ENCODE measurements at regions not wholly inside any gene's neighbourhood (a gene's known extent, or its start where the extent isn't known, plus 50 kb on each side); places are given as distances from the start of the nearest gene placed in this dataset.

GRCh38 chr3:187978433-187979011 lies 175.4 kb upstream of the LPP start:
- no peak for DNase-seq

DNA sequence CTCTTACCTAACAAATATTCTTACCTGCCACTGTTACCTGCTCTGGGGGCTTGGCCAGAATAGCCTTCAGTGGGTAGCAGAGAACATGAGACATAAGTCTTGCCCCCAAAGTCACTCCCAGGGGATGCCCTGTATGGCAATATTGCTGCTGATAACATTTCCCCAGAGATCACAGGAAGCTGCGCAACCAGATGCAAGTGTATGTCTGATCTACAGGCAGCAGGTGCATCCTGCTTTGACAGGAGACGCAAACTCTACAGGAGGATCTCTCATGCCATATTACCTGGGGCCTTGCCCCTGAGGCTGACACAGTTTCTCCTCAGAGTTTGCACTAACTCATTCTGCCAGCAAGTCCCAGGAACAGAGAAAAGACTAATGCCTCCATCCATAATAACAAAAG lies 174.4 kb upstream of the LPP start:
- peak; percentile 78 for DNase-seq

DNA sequence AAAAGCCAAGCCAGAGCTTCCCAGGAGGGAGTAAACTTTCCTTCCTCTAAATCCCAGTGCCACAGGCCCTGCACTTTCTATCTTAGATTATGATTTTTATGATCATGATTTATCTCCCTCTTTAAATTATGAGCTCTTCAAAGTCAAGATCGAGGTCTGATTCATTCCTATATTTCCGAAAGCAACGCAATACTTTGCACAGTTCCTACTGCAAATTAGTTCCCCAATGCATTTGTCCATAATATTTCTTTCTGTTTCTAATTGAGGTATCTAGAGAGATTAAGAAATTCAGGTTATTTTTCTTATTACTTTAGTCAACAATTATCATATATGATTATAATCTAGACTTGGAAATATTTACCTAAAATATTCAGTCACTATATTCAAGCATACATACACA lies 173.1 kb upstream of the LPP start:
- DNase-seq = no peak

- no peak for DNase-seq
Observed at GRCh38 chr3:187982142-187982541, 171.8 kb upstream of the LPP start.

- no peak for DNase-seq
Observed at GRCh38 chr3:187983484-187984124, 170.4 kb upstream of the LPP start.

- DNase-seq = no peak
Observed at GRCh38 chr3:187985647-187986046, 168.3 kb upstream of the LPP start.

DNA sequence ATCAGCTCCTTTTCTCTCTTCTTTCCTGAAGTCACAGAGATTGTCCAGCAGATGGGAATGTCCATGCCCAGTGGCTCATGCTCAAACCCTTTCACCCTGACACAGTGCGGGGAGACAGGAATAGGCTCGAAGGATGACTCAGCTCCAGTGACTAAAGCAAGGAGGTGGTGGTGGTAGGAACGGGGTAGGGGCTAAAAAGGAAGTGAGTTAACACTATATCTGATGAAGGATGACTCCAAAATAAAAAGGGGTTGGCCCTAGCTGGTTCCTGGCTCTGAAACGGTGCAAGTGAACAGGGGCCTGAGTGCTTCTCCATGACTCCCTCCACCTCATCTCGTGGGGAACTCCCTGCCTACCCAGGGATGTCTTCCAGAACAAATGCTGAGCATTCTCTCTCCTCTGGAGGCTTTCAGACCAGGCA lies 167.4 kb upstream of the LPP start:
- peak; percentile 55 for DNase-seq

DNA sequence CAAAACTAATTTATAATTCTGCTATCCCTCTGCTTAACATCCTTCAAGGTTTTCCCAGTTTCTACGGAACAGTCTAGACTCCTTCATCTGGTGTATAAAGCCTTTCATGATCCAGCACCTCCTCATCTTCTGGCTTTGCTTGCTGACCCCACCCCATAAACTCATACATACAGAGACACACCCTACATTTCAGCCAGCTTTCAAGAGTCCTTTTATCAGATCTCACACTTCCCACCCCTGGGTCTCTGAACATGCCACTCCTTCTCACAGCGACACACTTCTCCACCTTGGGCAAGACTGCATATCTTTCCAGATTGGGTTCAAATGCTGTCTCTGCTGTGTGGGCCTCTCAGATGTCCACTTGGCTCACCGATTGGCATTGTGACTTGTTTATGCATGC lies 166.8 kb upstream of the LPP start:
- DNase-seq = no peak

DNA sequence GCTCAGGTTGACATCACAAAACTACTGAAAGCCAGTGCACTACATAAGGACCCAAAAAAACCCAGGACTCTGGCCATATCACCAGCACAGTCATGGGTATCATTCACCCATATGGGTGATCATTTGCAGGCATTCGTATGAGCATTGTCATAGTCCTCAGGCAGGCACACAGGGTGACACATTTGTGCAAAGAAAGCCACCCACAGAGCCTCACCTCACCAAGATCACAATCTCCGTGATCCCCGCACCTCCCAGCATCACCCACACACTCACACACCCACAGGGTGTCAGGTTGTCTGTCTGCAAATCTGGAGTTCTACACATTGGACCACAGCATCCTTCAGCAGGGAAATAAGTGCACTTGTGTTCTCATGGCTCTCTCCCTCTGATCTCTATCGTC lies 166.0 kb upstream of the LPP start:
- DNase-seq = peak; percentile 45

GRCh38 chr3:187989575-187990153 lies 164.3 kb upstream of the LPP start:
- no peak for DNase-seq

DNA sequence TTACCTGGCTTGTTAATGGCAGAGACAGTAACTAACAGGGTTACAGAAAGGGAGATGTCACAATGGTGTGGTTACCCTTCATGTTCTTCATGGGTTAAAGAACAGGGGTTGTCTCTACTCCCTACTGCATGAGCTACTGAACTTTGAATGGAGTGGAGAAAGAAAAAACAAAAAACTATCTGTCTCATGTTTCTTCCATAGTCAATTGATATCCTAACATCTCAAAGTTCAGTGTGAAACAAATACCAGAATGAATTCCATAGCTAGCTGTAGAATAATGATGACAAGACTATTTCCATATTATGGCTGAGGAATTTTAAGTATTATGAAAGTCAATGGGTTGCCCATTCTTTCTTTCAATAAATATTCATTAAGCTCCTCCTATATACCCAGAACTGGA lies 161.3 kb upstream of the LPP start:
- DNase-seq = no peak

- peak; percentile 28 for DNase-seq
Observed at GRCh38 chr3:187994221-187995042, 159.5 kb upstream of the LPP start.

DNA sequence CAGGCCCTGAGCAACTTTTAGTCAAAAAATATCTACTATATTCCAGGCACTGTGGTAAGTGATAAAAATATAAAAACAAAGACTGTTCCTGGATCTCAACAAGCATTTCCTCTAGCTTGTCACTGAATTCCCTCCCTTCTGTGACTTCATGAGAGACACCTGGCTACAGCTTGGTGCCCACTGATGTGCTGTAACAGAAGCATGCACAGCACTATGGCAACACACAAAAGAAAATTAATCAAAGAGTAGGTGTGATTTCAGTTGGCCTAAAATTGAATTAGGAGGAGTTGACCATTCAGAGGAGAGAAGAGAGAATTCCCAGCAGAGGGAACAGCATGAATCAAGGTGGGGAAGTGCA lies 158.9 kb upstream of the LPP start:
- DNase-seq = no peak

DNA sequence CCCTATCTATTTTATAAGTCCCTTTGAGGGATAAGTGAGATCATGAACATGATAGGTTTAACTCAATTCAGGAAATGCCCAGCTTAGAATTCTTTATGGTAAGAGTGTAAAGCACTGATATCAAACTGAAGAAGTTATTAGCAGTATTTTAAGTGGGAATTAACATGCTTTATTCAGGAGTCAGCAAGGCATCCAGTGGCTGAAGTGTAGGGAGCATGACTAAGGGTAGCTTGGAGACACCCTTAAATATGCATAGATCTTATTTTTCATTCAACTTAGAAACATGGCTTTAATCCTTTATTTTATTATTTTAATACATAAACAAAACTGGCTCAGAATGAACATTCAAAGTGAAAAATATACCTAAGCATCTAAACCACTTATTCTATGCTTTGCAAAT lies 158.3 kb upstream of the LPP start:
- DNase-seq = no peak

GRCh38 chr3:187996609-187997008 lies 157.3 kb upstream of the LPP start:
- DNase-seq = no peak

- no peak for DNase-seq
Observed at GRCh38 chr3:187997490-187997889, 156.5 kb upstream of the LPP start.

DNA sequence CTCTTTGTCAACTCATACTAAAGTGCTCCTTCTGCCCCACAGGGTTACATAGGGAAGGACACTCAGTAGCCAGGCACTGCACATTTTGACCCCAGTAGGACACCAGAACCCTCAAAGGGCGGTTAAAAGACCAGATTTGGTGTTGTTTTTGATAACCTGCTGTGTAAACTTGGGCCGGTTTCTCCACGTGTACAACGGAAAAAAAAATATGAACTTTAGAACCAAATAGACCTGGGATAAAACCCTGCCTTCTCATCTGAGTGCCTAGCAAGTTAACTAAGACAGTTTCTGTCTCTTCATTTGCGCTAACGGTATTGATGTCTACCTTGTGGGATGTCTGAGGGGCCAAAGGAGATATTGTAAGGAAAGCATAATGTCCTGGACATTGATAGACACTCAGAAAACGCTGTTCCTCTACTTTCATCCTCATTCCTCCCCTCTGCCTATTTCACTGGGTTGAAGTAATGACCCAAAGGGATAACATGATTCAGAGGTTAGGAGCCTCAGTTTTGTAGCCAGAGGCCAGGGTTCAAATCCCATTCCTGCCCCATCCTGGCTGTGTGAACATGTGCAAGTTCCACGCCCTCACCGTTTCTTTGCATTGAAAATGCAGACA lies 155.9 kb upstream of the LPP start:
- no peak for DNase-seq

- no peak for DNase-seq
Observed at GRCh38 chr3:187998611-187999010, 155.3 kb upstream of the LPP start.

DNA sequence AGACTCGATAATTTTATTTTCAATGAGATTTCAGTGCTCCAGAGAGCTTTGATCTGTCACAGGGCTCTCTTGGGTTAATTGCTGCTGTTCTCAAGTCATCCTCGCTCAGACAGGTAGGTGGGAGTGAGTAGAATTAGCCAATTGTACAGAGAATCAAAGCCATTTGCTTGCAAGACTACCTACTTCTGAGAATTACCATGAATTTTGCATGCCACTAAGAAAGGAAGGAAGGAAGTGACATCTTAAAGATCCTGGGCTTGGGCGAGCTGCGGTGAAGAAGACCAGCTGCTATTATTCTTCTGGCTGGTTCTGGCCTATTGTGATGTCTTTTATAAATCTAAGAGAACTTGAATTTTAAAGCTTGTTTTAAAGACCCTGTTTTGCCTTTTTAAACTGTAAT lies 154.1 kb upstream of the LPP start:
- peak; percentile 61 for DNase-seq

DNA sequence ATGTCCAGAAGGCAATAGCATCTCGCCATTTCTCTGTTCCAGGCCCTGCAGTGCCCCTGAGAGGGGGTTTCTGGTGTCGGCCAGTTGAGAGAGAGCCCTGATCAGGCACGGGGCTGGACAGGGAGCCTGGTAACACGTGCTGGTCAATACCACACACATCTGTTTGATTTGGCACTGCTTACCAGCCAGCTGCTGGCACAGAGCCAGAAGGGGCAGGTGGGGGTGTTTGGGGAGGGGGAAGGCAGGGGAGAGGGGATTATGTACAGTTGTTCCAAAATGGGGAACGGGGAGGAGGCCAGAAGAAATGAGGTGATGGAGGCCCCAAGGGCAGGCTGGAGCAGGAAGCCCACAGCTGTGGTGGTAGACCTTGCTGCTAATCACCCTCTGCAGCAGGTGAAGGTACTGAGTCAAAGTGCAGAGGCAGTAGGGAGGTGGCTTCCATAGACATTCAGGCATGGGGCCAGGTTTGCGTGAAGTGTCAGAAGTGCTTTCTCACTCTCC lies 153.5 kb upstream of the LPP start:
- DNase-seq = no peak

- DNase-seq = no peak
Observed at GRCh38 chr3:188001093-188001492, 152.9 kb upstream of the LPP start.

DNA sequence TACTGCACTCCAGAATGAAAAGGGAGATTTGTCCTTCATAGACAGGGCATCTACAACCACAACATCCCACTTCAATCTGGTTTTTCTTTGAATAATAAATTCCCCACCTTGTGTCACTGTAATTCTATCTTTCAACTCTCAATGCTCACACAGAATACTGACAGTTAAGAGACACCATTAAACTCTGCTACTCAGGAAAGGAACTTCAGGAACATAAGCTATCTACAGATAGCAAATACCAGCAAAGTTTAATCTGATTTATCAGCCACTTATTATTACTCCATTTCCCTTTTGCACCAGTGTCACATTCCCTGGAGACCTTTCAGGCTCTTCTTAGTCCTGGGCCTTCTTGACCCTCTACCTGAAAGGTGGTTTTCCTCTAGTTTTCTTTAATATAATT lies 152.0 kb upstream of the LPP start:
- DNase-seq = no peak

DNA sequence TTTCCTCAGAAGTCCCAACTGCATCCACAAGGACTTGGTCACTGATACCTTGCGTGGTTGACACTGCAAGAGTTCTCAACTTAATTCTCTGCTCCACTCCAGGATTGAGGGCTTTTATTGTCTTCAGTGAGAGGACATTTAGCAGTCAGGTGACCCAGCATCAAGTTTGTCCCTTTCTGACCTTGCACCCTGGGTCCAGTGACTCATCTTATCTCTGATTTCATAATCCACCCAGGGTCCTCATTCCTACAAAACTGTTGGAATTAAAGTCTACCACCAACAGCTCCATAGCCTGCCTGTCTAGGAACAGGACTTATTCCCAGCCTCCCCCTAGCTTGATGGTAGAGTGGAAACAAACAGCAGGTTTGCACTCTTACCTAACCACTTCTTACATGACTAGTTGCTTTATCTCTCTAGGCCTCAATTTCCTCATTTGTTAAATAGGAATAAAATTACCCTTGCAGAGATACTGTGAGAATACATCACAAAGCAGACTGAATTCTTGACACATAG lies 151.3 kb upstream of the LPP start:
- DNase-seq = no peak
